B cell (primary cell): ENCODE measurements at regions not wholly inside any gene's neighbourhood (a gene's known extent, or its start where the extent isn't known, plus 50 kb on each side); places are given as distances from the start of the nearest gene placed in this dataset.

Experiments
- CTCF ChIP-seq: fragments of 200-600 bp; IDR thresholded peaks from one replicate; pipeline ENCODE4 v1.8.0; 2022; ENCODE audit warnings: antibody characterized with exemption, mild to moderate bottlenecking
- EZH2 ChIP-seq: IDR thresholded peaks from 2 replicates; pipeline ENCODE4 v1.6.1; 2012; ENCODE audit warnings: borderline replicate concordance, low read depth, mild to moderate bottlenecking, moderate library complexity, low read length; ENCODE audit not compliant: insufficient read depth, poor library complexity, severe bottlenecking

GRCh38 chrX:136950211-136950610, 69.7 kb upstream of the RBMX start:
- no peak for TF ChIP-seq CTCF
- no peak for TF ChIP-seq EZH2
